ENCODE measurements at regions not wholly inside any gene's neighbourhood (a gene's known extent, or its start where the extent isn't known, plus 50 kb on each side); places are given as distances from the start of the nearest gene placed in this dataset.

GRCh38 chr22:44422746-44423380, 75.2 kb downstream of the RTL6 start:
- TF ChIP-seq ZNF76 (tag by site-specific recombination; IDR thresholded peaks at IDR 0.05; ENCODE audit: borderline replicate concordance, low read depth) (no peak), ZBTB26 (tag by site-specific recombination; optimal IDR thresholded peaks at IDR 0.05) (no peak), HOXD13 (CRISPR knock-in tag; IDR thresholded peaks at IDR 0.05; ENCODE audit: borderline replicate concordance) (no peak), CTCF (tag by site-specific recombination; IDR thresholded peaks at IDR 0.05) (no peak), ZNF639 (tag by site-specific recombination; IDR thresholded peaks at IDR 0.05) (no peak), ZFP69B (tag by site-specific recombination; IDR thresholded peaks at IDR 0.05) (no peak), ZNF341 (tag by site-specific recombination; IDR thresholded peaks at IDR 0.05; ENCODE audit: low read depth) (no peak), ZBTB44 (tag by site-specific recombination; IDR thresholded peaks at IDR 0.05) (no peak), ZNF16 (tag by site-specific recombination; IDR thresholded peaks at IDR 0.05; ENCODE audit: low read depth) (no peak), ZNF37A (tag by site-specific recombination; IDR thresholded peaks at IDR 0.05) (no peak)
